HG03521 (cell line): ENCODE measurements at regions not wholly inside any gene's neighbourhood (a gene's known extent, or its start where the extent isn't known, plus 50 kb on each side); places are given as distances from the start of the nearest gene placed in this dataset.

Experiments
- ATAC-seq: cut with Tn5 transposase; IDR thresholded peaks from one replicate; pipeline ENCODE4 v1.9.1; 2021; ENCODE audit warnings: mild to moderate bottlenecking, moderate library complexity; ENCODE audit not compliant: unreplicated experiment

DNA sequence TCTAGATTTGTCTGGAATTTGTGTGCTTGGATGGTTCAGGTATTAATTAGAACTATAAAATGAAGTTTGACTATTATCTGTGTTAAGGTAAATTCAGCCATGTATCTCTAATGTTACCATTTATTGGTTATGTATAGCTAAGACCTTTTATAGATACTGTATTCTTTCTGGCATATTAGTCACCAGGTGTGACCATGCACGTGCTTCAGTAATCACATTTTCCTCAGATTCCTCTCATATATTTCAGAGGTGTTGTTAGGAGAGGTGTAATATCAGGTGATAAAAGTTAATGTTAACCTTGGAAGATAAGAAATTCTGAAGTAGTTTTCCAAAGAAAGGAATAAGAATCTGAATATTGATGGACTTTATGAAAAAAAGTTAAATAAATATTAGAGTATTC is 194.5 kb upstream of the KHDRBS2 start:
- no peak for ATAC-seq

DNA sequence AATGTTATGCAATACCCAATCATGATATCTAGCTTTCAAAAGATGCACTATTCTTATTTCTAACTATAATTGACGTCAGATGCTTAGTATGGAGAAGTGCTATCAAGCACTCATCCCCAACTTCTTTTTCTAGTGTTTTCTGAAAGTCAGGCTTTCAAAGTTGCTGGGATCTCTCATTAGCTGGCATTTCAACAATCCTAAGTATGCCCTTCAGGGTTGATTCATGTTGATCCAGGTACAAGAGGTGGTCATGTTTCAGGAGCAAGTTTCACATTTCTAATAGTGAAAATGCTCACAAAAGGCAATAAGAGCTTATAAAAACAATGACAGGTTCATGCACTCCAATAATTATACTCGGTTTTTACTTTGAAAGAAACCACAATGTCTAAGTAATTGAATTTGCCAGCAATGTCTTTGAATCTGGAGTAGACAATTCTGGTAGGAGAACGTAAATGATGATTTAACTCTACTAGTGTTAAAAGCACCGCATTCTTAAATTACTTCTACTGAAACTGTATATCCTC is 193.7 kb upstream of the KHDRBS2 start:
- ATAC-seq = no peak

DNA sequence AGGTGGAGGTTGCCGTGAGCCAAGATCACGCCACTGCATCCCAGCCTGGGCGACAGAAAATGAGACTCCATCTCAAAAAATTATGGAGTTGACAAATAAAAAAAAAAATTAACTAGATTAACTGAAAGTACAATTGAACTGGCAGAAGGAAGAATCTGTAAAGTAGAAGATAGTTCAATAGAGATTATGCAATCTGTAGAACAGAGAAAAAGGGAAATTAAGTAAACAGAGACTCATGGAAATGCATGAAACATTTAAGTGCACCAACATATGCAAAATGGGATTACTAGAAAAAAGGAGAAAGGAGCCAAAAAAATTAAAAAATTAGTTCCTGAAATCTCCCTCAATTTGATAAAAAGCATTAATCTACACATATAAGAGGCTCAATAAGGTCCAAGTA is 188.8 kb upstream of the KHDRBS2 start:
- ATAC-seq = no peak

DNA sequence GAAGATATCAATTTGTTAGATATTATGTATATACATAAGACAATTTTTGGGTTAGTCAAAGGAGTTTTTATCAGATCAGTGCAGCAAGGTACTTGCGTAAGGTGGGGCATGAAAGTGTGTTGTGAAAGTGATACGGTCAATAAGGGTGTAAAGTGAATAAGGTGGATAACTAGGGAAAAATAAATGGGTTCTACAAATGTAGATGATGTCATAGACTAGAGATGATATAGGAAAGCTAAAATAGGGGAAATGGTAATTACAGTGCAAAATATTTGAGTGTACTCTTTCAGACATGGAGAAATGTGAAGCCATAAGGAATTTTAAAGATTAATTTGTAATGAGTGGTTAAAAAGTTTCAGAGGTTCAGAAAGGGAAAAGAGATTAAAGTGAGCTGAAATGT is 180.6 kb upstream of the KHDRBS2 start:
- ATAC-seq = no peak

DNA sequence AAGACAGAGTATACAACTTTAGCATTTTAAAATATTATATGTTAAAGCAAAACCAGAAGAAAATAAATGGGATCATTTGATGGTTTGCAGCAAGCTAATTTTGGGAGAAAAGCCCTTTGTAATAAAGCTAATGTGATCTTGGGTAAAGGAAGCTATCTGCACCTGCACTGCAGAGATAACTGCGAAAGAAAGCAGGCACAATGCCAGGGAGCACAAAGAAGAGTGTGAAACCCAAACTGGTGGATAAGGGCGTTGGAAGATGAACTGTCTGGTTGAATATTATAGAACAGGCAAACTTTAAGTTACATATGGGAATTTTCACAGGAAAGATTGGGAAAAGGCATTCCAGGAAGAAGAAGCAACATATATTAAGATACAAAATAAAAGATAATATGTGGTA is 179.2 kb upstream of the KHDRBS2 start:
- ATAC-seq = no peak

DNA sequence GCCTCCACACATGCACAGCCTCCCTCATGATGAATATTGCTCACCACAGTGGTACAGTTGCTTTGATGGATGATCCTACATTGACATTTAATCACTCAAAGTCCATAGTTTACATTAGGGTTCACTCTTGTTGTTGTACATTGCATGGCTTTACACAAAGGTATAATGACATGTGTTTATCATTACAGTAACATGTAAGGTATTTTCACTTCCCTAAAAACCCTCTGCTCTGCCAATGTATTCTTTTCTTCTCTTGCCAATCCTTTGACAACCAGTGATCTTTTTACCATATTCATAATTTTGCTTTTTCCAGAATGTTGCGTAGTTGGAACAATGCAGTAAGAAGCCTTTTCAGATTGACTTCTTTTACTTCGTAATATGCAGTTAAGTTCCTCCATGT is 166.6 kb upstream of the KHDRBS2 start:
- ATAC-seq = no peak

DNA sequence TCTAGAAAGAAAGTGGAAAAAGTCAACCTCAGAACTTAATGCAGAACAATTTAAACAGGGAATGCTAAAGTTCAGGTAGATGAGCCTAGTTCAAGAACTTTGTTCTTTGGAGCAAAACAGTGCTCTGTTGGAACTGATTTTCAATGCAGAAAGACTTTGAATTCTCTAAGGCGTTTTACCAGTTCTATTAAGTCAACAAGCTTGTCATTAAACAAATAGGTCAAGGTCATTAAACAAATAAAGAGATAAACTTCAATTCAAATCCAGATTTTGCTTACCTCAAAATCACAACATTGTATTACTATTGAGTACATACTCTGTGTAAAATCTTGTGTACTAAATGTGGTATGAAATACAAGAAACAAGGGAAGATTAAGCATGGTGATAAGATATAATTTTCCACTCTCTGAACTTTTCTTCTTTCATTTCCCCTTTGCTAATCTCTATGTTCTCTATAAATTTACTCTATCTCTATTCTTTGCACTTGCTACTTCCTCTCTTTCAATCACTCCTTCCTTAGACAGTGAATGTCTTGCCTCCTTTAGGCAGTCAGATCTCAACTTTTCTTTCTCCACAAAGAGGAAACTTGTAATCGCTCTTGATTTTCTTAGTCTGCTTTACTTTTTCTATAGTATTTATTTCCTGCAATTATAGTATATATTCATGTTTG is 160.8 kb upstream of the KHDRBS2 start:
- ATAC-seq = no peak

DNA sequence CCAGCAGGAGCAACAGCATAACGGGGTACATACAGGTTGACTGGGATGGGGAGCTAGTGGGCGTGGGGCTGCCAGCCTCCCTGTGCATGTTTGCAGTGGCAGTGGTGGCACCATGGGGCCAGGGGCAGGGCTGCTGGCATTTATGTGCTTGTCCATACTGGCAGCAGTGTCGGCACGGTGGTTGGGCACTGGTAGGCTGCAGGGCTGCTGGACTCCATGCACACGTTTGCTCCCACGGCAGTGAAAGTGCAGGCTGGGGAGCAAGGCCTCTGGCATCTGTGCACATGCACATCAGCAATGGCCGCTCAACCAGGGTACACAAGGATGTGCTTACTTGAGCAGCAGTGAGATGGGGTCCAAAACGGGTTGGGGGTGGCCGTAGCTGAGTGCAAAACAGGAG is 159.5 kb upstream of the KHDRBS2 start:
- ATAC-seq = no peak

DNA sequence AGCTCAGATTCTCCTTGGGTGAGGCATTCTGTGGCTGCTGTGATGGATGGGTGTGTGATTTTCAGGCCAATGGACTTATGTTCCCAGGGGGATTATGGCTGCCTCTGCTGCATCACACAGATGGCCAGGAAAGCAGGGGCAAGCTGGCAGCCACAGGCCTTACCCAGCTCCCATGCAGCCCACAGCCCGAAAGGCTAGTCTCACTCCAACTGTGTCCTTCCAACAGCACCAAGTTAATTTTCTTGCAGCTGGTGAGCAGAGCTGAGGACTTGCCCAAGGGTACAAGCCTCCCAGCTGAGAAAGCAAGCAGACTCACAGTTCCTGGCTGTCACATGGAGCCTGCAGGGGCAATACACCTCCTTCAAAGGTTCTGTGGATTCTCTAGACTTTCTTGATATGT is 155.2 kb upstream of the KHDRBS2 start:
- ATAC-seq = no peak

DNA sequence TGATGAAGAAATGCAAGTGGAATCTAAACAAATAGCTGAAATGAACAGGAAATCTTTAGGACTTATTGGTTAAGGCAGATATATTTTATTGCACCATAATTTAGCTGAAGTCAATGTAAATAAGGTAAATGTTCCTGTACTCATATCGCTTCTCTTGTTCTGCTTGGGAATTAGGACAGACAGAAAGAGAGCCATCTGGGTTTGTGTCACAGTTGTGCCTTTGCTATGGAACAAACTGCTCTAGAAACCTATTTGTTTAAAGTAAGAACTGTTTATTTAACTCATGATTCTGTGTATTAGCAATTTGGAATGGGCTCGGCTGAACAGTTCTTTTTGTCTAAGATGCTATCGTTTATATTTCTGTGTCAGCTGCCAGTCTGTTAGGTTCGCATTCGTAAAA is 143.8 kb upstream of the KHDRBS2 start:
- no peak for ATAC-seq

DNA sequence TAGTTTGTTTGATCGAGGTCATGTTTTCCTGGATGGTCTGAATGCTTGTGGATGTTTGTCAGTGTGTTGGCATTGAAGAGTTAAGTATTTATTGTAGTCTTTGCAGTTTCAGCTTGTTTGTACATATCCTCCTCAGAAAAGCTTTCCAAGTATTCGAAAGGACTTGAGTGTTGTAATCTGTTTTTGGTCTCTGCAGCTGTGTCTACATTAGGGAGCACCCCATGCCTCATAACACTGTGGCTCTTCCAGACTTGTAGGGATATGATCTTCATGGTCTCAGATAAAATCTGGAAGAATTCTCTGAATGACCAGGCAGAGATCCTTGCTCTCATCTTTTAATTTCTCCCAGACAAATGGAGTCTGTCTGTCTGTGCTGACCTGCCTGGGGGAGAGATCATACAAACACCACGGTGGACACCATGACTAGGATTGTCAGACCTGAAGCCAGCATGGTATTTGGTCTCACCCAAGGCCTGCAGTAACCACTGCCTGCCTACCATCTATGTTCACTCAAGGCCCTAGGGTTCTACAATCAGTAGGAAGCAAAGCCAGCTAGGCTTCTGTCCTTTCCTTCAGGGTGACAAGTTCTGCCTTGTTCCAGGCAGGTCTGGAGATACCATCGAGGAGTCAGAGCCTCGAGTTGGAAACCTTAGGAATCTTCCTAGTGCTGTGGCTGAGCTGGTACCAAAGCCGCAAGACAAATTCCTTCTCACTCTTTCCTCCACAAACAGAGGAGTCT is 114.7 kb upstream of the KHDRBS2 start:
- no peak for ATAC-seq

DNA sequence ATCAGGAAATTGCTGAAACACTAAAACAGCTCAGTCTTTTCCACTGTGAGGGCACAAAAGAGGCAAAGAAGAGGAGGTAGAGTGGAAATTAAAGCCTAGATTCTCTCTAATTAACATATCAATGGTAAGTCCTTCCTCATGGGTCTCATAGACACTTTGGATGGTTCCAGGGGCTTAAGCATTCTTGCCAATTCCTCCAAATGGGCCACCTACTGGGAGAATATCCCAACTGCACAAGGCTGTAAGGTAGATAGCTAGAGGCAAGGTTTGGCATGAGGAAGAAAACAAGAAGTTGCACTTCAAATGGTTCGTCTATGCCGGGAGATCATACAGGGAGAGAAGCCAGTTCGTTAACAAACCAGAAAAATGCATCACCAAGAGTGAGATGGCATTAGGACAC is 107.6 kb upstream of the KHDRBS2 start:
- no peak for ATAC-seq

DNA sequence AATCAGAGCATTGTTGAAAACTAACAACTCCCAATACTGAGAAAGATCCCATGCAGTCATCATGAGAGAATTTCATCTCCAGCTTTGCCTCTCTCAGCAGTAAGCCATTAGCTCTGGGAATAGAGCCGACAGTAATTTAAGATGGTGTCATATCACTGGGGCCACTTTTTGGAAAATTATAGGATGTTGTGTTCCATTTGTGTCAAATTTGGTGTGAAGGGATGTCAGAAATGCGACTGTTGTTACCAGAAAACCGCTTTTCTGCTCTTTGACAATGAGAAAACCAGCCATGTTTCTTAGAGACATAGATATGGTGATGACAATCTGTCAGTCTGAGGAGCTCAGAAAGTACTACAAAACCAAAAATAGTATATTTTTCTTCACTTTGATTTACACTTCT is 106.3 kb upstream of the KHDRBS2 start:
- ATAC-seq = no peak

DNA sequence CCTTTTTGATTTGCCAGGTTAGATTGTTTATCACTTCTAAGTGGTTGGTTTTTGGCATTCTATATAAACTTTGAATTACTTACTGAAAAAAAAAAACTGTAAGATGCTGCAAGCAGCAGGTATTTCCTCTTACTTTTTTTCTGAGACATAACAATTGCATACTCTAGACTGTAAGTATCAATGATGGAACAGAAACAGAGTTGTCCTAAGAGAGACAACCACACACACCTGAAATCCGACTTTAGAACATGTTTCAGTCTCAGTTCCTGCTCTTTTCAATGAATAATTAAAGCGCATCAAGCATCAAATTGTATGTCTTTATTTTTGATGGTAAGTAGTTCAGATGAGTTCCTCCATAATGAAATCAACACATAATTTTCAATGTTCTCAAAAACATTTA is 105.3 kb upstream of the KHDRBS2 start:
- no peak for ATAC-seq

DNA sequence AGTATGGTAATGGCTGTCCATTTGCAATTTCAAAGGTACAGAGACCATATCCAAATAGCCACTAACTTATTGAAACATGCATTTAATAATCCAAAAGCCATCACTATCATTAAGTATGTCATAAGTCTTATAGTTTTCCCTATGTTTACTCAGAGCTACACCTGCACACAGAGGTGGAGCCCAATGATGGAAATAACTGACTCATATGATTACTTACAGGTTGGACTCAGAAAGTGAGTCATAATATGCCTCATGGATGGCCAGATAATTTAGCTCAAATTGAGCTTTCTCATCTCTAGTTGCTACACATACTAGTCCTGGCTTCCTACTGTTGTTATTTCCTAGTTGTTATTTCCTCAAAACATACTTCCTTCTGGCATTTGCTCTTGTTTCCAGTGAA is 104.4 kb upstream of the KHDRBS2 start:
- no peak for ATAC-seq

DNA sequence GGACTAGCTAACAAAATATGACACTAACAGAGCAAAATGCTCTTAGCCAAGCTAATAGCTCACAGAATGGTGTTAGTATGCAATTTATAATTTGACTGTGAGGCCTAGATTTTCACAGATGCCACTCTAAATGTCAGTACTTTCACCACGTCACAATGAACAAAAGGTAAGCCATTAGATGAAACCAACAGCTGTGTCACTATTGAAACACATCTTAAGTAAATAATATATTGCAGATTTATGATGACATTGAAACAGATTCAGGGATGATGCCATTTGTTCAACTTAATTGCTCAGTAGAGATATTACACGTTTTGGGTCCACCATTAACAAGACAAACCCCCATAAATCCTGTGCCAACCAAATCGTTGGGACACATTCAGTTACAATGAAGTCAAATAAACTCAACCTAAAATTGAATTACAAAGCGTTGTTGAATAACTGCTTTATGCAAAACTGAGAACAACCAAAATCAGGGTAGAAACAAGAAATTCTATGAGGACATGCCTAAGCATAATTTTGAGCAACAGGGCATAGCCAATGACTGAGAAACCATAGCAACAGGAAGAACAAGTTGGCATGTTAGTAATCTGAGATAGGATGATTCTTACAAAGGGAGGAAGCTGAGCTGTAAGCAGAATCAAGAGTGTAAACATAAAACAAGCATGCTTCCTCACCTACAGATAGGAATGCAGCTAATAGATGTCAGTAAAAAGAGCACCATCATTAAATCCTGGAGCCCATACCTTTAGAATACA is 85.6 kb upstream of the KHDRBS2 start:
- no peak for ATAC-seq

DNA sequence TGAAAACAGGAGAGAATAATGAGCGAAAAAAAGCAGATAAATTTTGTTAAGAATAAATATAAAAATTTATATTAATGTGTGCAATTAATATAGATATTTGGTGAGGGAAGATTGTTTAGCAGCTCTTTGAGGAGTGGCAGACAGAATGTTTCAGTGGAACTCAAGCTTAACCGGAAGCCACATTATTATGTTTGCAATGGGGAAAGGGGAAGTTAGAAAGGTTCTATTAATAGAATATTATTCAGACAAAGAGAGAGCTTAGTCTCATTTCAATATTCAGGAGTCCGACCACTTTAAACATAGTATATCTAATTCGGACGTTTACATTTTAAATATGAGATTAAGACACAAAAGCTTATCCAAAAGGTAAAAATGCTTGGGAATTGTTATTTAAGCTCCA is 81.6 kb upstream of the KHDRBS2 start:
- ATAC-seq = peak; percentile 83

DNA sequence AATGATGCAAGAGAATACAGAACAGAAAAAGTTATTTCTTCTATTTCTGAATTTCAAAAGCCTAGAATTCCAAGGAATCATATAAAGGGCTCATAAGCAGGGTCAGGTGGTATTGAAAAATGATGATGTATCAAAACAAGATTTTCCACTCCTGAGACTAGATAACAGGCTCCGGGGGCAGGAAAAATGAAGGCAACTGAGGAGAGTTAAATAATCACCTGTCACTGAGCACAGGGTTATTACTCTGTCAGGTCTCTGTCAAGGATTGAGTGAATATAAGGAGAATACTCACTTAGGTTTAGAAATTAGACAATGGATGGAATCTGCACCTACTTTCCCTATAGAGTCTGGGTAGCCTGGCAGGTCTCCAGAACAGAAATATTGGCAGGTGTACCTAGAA is 76.1 kb upstream of the KHDRBS2 start:
- no peak for ATAC-seq

DNA sequence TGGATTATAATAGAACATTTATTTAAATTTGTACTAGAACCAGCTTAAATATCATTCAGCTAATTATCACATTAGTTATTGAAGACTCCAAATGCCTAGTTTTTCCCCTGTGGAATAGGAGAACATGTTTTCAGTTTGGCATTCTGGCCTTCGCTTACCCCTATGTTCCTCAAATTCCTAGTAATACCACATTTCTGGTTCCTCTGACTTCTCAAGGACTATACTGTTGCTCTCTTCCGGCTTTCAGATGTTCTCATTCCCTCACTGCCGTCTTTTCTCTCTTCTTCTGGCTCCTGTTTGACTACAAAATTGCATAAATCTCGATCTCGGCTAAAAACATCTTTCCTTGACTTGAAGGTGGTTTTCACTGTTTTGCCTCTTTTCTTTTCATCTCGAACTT is 71.8 kb upstream of the KHDRBS2 start:
- no peak for ATAC-seq

DNA sequence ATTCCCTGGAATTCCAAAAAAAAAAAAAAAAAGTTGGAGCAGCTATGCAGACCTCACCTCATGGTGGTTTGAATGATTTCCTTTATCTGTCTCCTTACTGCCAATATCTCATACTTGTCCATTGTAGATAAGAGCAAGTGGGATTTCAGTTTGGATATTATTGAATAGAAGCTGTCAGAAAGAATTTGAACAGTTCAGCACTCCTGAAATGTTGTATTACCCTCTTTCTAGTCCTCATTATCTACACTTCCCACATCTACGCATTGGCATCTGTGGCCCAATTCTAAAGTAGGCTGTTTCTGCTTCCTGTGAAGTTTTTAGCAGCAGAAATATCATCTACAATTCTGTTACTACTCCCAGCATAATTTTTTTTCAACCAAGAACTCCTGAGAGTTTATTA is 68.2 kb upstream of the KHDRBS2 start:
- ATAC-seq = no peak

DNA sequence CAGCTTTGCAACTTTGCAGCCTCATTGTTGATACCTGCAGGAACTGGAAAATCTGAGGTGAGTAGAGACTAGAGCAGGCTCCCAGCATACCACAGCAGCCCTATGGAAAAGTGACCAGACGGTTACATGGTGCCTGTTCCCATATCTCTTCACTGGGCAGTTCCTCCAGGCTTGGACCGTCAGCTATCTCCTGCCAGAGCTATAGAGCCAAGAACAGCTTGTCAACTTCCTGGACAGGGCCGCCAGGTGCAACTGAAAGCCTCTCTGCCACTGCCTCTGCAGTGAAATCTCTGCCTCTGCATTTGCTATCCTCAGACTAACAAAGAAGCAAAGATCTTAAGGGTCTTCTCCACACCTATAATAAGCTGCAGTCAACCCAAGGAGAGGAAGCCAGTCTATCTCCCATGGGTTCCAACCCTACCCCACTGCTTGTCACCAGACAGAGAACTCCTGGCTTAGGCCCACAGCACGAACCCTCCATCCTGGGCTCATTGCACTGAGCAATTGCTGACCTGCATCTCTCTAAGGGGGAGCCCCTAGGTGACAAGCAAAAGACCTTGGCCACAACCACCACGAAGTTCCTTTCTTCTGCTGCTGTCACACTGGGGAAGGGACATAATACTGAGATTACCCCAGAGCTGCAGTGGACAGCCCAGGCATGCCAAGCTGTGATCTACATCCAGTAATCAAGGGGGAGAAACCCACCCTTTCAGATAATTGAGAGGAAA is 60.1 kb upstream of the KHDRBS2 start:
- no peak for ATAC-seq
